ENCODE measurements at regions not wholly inside any gene's neighbourhood (a gene's known extent, or its start where the extent isn't known, plus 50 kb on each side); places are given as distances from the start of the nearest gene placed in this dataset.

DNA sequence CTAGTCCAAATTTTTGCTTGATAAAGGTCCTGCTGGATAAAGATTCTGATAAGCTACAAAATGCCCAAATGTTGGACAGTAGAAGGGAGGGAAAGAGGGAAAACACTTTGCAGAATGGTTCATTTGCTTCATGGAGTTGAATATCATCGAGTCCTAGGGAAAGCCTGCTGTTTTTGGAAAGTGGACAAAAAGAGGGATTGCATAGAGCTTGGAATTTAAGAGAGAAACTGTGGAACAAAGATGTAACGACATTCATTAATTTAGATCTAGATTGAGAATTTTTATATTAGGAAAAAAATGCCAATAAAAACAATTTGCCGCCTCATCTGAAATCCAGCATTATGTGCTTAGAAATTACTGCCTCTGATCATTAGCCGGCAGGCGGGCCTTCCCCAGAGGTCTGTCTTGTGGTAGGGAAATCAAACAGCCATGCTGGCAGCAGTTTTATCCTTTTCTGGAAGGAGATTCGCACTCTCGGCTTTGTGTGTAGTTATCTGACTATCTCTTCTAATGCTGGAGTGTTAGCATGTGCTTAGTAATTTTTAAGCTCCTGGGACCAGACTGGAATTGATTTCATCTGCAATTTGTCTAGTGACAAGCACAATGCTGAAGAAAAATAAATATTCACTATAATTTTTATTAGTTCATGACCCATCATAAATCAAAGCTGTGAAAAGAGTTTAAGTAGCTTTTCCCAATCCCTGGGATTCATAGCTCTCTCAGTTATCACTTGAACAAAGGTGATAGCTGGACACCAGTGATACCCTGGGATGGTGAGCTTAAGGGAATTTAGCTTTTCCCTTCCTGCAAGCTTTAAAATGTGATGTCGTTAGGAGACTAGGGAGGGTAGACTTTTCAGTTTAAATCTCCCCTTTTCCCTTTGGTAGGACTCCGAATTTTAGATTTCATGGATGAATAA, 329.5 kb downstream of the PRL start:
- Histone ChIP-seq H3K79me2 (ENCODE audit: control insufficient read depth, insufficient read depth, low read length) (no peaks in the 10 kb centered on the region), H3K4me2 (ENCODE audit: low read length) (no peak overlapping the region)
- WGBS (ENCODE audit: extremely low coverage, insufficient coverage, low lambda C conversion rate) = no CpG with 5 or more reads among the region's 9 CpGs

GRCh38 chr6:21968411-21968810, 328.4 kb downstream of the PRL start:
- Histone ChIP-seq H2AK5ac (ENCODE audit: low read length) (no peak overlapping the region), H3K18ac (ENCODE audit: low read length) (no peak overlapping the region), H2BK120ac (ENCODE audit: low read depth, low read length) (no peak overlapping the region), H2BK5ac (ENCODE audit: low read length) (no peak overlapping the region), H3K4me3 (ENCODE audit: low read length) (no peak overlapping the region), H3K79me2 (ENCODE audit: control insufficient read depth, insufficient read depth, low read length) (no peaks in the 10 kb centered on the region), H2BK15ac (replicated peaks; ENCODE audit: low read depth) (no peak overlapping the region), H3K36me3 (ENCODE audit: control insufficient read depth, insufficient read depth, low read length) (no peaks in the 10 kb centered on the region), H4K5ac (ENCODE audit: low read length) (no peak overlapping the region), H3K27ac (ENCODE audit: low read depth, low read length) (no peak overlapping the region), H3K4ac (ENCODE audit: low read depth, low read length) (no peak overlapping the region), H3K27me3 (ENCODE audit: insufficient read depth, low read length, poor library complexity) (no peaks in the 10 kb centered on the region), H3K56ac (ENCODE audit: low read length) (no peak overlapping the region), H3K4me1 (ENCODE audit: control insufficient read depth, low read depth, low read length) (peaks cover 6% of the 10 kb centered on the region), H3K9ac (ENCODE audit: low read length) (no peak overlapping the region), H3K79me1 (ENCODE audit: low read length) (no peaks in the 10 kb centered on the region), H3K4me2 (ENCODE audit: low read length) (no peak overlapping the region), H3K23ac (ENCODE audit: low read length) (no peak overlapping the region), H4K8ac (ENCODE audit: low read depth, low read length) (no peak overlapping the region)
- no peak for DNase-seq
- WGBS (ENCODE audit: extremely low coverage, insufficient coverage, low lambda C conversion rate) = no CpG with 5 or more reads among the region's 2 CpGs

More for the DNA sequence above, 329.5 kb downstream of the PRL start:
- Histone ChIP-seq H3K79me1 (ENCODE audit: low read length) (no peaks in the 10 kb centered on the region), H3K56ac (ENCODE audit: low read length) (no peak overlapping the region), H4K8ac (ENCODE audit: low read depth, low read length) (no peak overlapping the region), H3K4me3 (ENCODE audit: low read length) (no peak overlapping the region), H4K5ac (ENCODE audit: low read length) (no peak overlapping the region), H2AK5ac (ENCODE audit: low read length) (no peak overlapping the region), H3K36me3 (ENCODE audit: control insufficient read depth, insufficient read depth, low read length) (no peaks in the 10 kb centered on the region), H3K4ac (ENCODE audit: low read depth, low read length) (no peak overlapping the region), H3K23ac (ENCODE audit: low read length) (no peak overlapping the region), H3K27me3 (ENCODE audit: insufficient read depth, low read length, poor library complexity) (no peaks in the 10 kb centered on the region), H3K18ac (ENCODE audit: low read length) (no peak overlapping the region), H3K27ac (ENCODE audit: low read depth, low read length) (no peak overlapping the region), H2BK120ac (ENCODE audit: low read depth, low read length) (no peak overlapping the region), H2BK15ac (replicated peaks; ENCODE audit: low read depth) (no peak overlapping the region), H2BK5ac (ENCODE audit: low read length) (no peak overlapping the region), H3K9ac (ENCODE audit: low read length) (no peak overlapping the region), H3K4me1 (ENCODE audit: control insufficient read depth, low read depth, low read length) (peaks cover 6% of the 10 kb centered on the region)
- no peak for DNase-seq

DNA sequence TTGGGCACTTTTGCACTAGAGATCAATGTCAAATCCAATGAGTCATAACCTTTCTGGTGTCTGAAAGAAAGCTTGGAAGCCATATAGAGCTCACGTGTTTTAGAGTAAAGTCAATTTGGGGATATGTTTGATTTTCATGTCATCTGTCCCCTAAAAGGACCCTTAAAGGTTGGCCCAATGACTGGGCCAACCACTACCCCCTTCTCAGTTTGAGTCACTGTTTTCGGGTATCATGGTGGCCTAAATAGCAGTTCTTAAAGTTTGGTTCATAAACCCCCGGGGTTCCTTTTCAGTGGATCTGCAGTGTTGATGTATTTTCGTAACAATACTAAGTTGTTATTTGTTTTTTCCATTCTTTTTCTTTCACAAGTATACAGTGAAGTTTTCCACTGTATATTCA, 327.6 kb downstream of the PRL start:
- H2BK5ac ChIP-seq (ENCODE audit: low read length) = no peak overlapping the region
- H3K9ac ChIP-seq (ENCODE audit: low read length) = no peak overlapping the region
- H3K4me2 ChIP-seq (ENCODE audit: low read length) = no peak overlapping the region
- no peaks in the 10 kb centered on the region for H3K36me3 ChIP-seq (ENCODE audit: control insufficient read depth, insufficient read depth, low read length)
- no peak overlapping the region for H3K56ac ChIP-seq (ENCODE audit: low read length)
- H3K4me3 ChIP-seq (ENCODE audit: low read length) = no peak overlapping the region
- no peak overlapping the region for H3K27ac ChIP-seq (ENCODE audit: low read depth, low read length)
- no peak overlapping the region for H3K18ac ChIP-seq (ENCODE audit: low read length)
- H2BK15ac ChIP-seq (replicated peaks; ENCODE audit: low read depth) = no peak overlapping the region
- H4K8ac ChIP-seq (ENCODE audit: low read depth, low read length) = no peak overlapping the region
- no peak for DNase-seq
- no CpG with 5 or more reads among the region's 4 CpGs for WGBS (ENCODE audit: extremely low coverage, insufficient coverage, low lambda C conversion rate)
- peaks cover 6% of the 10 kb centered on the region for H3K4me1 ChIP-seq (ENCODE audit: control insufficient read depth, low read depth, low read length)
- no peak overlapping the region for H3K23ac ChIP-seq (ENCODE audit: low read length)
- no peak overlapping the region for H4K5ac ChIP-seq (ENCODE audit: low read length)
- no peaks in the 10 kb centered on the region for H3K79me2 ChIP-seq (ENCODE audit: control insufficient read depth, insufficient read depth, low read length)
- no peak overlapping the region for H2AK5ac ChIP-seq (ENCODE audit: low read length)
- no peaks in the 10 kb centered on the region for H3K79me1 ChIP-seq (ENCODE audit: low read length)
- no peak overlapping the region for H3K4ac ChIP-seq (ENCODE audit: low read depth, low read length)
- H3K27me3 ChIP-seq (ENCODE audit: insufficient read depth, low read length, poor library complexity) = no peaks in the 10 kb centered on the region
- H2BK120ac ChIP-seq (ENCODE audit: low read depth, low read length) = no peak overlapping the region

- H3K27ac ChIP-seq (ENCODE audit: low read depth, low read length) = no peak overlapping the region
- H2BK5ac ChIP-seq (ENCODE audit: low read length) = no peak overlapping the region
- no peak overlapping the region for H4K5ac ChIP-seq (ENCODE audit: low read length)
- no peak overlapping the region for H3K18ac ChIP-seq (ENCODE audit: low read length)
- H3K36me3 ChIP-seq (ENCODE audit: control insufficient read depth, insufficient read depth, low read length) = no peaks in the 10 kb centered on the region
- no CpG with 5 or more reads among the region's 9 CpGs for WGBS (ENCODE audit: extremely low coverage, insufficient coverage, low lambda C conversion rate)
- DNase-seq = no peak
- H3K27me3 ChIP-seq (ENCODE audit: insufficient read depth, low read length, poor library complexity) = no peaks in the 10 kb centered on the region
- H3K4ac ChIP-seq (ENCODE audit: low read depth, low read length) = no peak overlapping the region
- peak overlapping the region; percentile 73 for H2BK120ac ChIP-seq (ENCODE audit: low read depth, low read length)
- no peak overlapping the region for H2BK15ac ChIP-seq (replicated peaks; ENCODE audit: low read depth)
- no peak overlapping the region for H4K8ac ChIP-seq (ENCODE audit: low read depth, low read length)
- H3K56ac ChIP-seq (ENCODE audit: low read length) = no peak overlapping the region
- no peak overlapping the region for H3K23ac ChIP-seq (ENCODE audit: low read length)
- no peaks in the 10 kb centered on the region for H3K79me1 ChIP-seq (ENCODE audit: low read length)
- no peak overlapping the region for H3K9ac ChIP-seq (ENCODE audit: low read length)
- no peaks in the 10 kb centered on the region for H3K79me2 ChIP-seq (ENCODE audit: control insufficient read depth, insufficient read depth, low read length)
- peaks cover 6% of the 10 kb centered on the region for H3K4me1 ChIP-seq (ENCODE audit: control insufficient read depth, low read depth, low read length)
- no peak overlapping the region for H3K4me3 ChIP-seq (ENCODE audit: low read length)
- H2AK5ac ChIP-seq (ENCODE audit: low read length) = no peak overlapping the region
- no peak overlapping the region for H3K4me2 ChIP-seq (ENCODE audit: low read length)
These were observed 326.1 kb downstream of the PRL start for GRCh38 chr6:21970569-21971300.

GRCh38 chr6:21971541-21971940, 325.3 kb downstream of the PRL start:
- H3K79me1 ChIP-seq (ENCODE audit: low read length) = no peaks in the 10 kb centered on the region
- no peak overlapping the region for H2BK5ac ChIP-seq (ENCODE audit: low read length)
- H3K27ac ChIP-seq (ENCODE audit: low read depth, low read length) = no peak overlapping the region
- no peak overlapping the region for H3K4me2 ChIP-seq (ENCODE audit: low read length)
- no peak overlapping the region for H3K56ac ChIP-seq (ENCODE audit: low read length)
- H2BK120ac ChIP-seq (ENCODE audit: low read depth, low read length) = no peak overlapping the region
- peak; percentile 37 for DNase-seq
- H2AK5ac ChIP-seq (ENCODE audit: low read length) = no peak overlapping the region
- H3K4me3 ChIP-seq (ENCODE audit: low read length) = no peak overlapping the region
- H3K27me3 ChIP-seq (ENCODE audit: insufficient read depth, low read length, poor library complexity) = no peaks in the 10 kb centered on the region
- H3K4me1 ChIP-seq (ENCODE audit: control insufficient read depth, low read depth, low read length) = peaks cover 4% of the 10 kb centered on the region
- H4K5ac ChIP-seq (ENCODE audit: low read length) = no peak overlapping the region
- WGBS (ENCODE audit: extremely low coverage, insufficient coverage, low lambda C conversion rate) = no CpG with 5 or more reads among the region's 1 CpG
- H4K8ac ChIP-seq (ENCODE audit: low read depth, low read length) = no peak overlapping the region
- no peaks in the 10 kb centered on the region for H3K36me3 ChIP-seq (ENCODE audit: control insufficient read depth, insufficient read depth, low read length)
- no peaks in the 10 kb centered on the region for H3K79me2 ChIP-seq (ENCODE audit: control insufficient read depth, insufficient read depth, low read length)
- H3K18ac ChIP-seq (ENCODE audit: low read length) = no peak overlapping the region
- no peak overlapping the region for H2BK15ac ChIP-seq (replicated peaks; ENCODE audit: low read depth)
- H3K9ac ChIP-seq (ENCODE audit: low read length) = no peak overlapping the region
- H3K4ac ChIP-seq (ENCODE audit: low read depth, low read length) = no peak overlapping the region
- H3K23ac ChIP-seq (ENCODE audit: low read length) = no peak overlapping the region

All from mesendoderm (in vitro differentiated cells).